HG03469 (cell line): ENCODE measurements at regions not wholly inside any gene's neighbourhood (a gene's known extent, or its start where the extent isn't known, plus 50 kb on each side); places are given as distances from the start of the nearest gene placed in this dataset.
"Not testable (repeated sequence)": the region's sequence is repeated elsewhere in the genome, so short reads cannot be mapped to it uniquely, and the experiment has no call there.

ENCODE experiments used
- ATAC-seq: cut with Tn5 transposase; IDR thresholded peaks from one replicate; pipeline ENCODE4 v1.9.1; 2021; ENCODE audit warnings: mild to moderate bottlenecking, moderate library complexity, moderate number of reproducible peaks; ENCODE audit not compliant: unreplicated experiment

GRCh38 chr4:100042235-100042634 lies 92.2 kb upstream of the H2AZ1 start:
- no peak for ATAC-seq

GRCh38 chr4:100041646-100042045 lies 91.6 kb upstream of the H2AZ1 start:
- no peak for ATAC-seq

GRCh38 chr4:100034023-100034664 lies 84.1 kb upstream of the H2AZ1 start:
- ATAC-seq = no peak

GRCh38 chr4:100026066-100026465 lies 76.0 kb upstream of the H2AZ1 start:
- ATAC-seq = no peak

GRCh38 chr4:100023800-100024199 lies 73.7 kb upstream of the H2AZ1 start:
- no peak for ATAC-seq

GRCh38 chr4:100022792-100023222 lies 72.7 kb upstream of the H2AZ1 start:
- ATAC-seq = no peak

GRCh38 chr4:100019821-100020220 lies 69.7 kb upstream of the H2AZ1 start:
- ATAC-seq = no peak

- peak; percentile 88 for ATAC-seq
These were observed 67.7 kb upstream of the H2AZ1 start for GRCh38 chr4:100017637-100018310.

GRCh38 chr4:100016191-100016590 lies 66.1 kb upstream of the H2AZ1 start:
- ATAC-seq = no peak

GRCh38 chr4:100014616-100015015 lies 64.5 kb upstream of the H2AZ1 start:
- ATAC-seq = no peak

GRCh38 chr4:100009490-100009889 lies 59.4 kb upstream of the H2AZ1 start:
- no peak for ATAC-seq

- no peak for ATAC-seq
These were observed 58.0 kb upstream of the H2AZ1 start for GRCh38 chr4:100008048-100008447.

GRCh38 chr4:100006161-100006560 lies 56.1 kb upstream of the H2AZ1 start:
- not testable (repeated sequence) for ATAC-seq
